HG03095 (cell line): ENCODE measurements at regions not wholly inside any gene's neighbourhood (a gene's known extent, or its start where the extent isn't known, plus 50 kb on each side); places are given as distances from the start of the nearest gene placed in this dataset.
"Not testable (repeated sequence)": the region's sequence is repeated elsewhere in the genome, so short reads cannot be mapped to it uniquely, and the experiment has no call there.

Experiments
- ATAC-seq: cut with Tn5 transposase; IDR thresholded peaks from one replicate; pipeline ENCODE4 v1.9.1; 2021; ENCODE audit warnings: moderate library complexity; ENCODE audit not compliant: unreplicated experiment

GRCh38 chr2:171266102-171266501, 105.4 kb upstream of the TLK1 start:
- ATAC-seq = no peak

GRCh38 chr2:171261529-171261928, 100.8 kb upstream of the TLK1 start:
- ATAC-seq = not testable (repeated sequence)

- ATAC-seq = no peak
Observed at GRCh38 chr2:171260471-171261424, 100.1 kb upstream of the TLK1 start.

DNA sequence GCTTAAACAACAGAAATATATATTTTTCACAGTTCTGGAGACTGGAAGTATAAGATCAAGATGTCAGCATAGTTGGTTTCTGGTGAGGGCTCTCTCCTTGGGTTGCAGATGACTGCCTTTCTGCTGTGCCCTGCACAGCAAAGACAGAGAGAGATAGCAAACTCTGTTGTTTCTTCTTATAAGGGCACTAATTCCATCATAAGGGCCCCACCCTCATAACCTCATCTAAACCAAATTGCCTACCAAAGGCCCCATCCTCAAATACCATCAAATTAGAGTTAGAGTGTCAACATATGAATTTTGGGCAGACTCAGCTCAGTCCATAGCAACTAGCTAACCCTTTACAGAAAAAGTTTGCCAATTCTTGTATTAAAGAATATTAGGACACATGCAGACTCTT, 94.0 kb upstream of the TLK1 start:
- ATAC-seq = no peak

DNA sequence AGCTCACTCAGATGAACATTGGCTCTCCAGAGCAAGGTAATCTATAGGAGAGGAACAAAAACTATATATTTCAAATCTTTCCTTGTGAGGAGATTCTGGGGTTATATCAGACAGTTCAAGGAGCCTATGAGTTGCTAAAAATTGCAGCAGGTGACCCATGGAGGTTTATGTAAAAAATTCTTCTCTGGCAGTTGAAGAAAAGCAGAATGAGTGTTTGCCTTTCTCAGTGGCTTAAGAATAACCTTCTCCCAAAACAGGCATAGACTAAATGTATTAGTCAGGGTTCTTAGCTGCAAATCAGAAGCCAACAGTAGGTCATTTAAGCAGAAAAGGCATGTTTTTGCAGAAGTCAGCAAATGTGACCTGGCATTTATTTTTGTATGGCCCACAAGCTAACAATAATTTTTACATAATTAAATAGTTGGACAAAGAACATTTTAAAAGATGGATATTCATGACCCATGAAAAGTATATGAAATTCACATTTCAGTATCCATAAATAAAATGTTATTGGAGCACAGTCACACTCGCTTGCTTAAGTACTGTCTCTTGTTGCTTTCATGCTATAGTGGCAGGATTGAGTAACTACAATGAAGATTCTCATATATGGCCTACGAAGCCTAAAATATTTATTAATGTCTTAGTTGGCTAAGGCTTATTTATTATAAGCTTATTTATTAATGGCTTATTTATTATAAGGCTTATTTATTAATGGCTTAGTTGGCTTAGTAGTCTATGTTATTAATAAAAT, 93.4 kb upstream of the TLK1 start:
- ATAC-seq = no peak

DNA sequence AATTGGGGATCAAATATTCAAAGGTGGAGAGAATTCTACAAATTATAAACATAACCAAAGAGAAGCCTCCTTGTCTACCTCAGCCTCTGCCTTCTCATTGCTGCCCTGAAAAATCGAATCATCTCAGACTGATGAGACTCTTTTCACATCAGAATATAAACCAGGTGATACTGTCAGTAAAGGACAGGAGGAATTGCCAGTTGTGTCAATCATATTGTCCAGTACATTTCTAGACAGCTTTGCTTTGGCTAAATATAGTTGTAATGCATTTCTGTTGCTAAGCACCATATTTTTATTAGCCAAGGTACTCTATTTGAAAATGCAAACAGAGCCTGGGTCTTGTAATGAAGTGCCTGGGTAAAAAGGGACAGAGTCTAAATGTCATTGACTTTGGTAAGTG, 92.6 kb upstream of the TLK1 start:
- no peak for ATAC-seq

DNA sequence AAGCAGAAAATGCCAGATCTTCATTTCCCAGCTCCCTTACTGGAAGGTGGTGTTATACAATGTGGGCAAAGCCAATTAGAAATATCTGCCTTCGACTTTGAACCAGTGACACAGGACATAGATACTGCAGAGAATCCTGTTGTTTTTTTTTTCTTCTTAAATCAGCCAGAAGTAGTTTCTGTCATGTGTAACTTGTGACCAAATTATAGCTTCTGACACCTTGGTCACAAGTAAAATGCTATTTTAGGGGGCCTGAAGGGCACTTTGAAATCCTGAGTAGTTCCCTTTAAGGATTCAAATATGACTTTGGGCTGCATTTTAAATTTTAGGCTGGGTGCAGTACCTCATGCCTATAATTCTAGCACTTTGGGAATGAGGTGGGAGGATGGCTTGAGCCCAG, 89.0 kb upstream of the TLK1 start:
- no peak for ATAC-seq

DNA sequence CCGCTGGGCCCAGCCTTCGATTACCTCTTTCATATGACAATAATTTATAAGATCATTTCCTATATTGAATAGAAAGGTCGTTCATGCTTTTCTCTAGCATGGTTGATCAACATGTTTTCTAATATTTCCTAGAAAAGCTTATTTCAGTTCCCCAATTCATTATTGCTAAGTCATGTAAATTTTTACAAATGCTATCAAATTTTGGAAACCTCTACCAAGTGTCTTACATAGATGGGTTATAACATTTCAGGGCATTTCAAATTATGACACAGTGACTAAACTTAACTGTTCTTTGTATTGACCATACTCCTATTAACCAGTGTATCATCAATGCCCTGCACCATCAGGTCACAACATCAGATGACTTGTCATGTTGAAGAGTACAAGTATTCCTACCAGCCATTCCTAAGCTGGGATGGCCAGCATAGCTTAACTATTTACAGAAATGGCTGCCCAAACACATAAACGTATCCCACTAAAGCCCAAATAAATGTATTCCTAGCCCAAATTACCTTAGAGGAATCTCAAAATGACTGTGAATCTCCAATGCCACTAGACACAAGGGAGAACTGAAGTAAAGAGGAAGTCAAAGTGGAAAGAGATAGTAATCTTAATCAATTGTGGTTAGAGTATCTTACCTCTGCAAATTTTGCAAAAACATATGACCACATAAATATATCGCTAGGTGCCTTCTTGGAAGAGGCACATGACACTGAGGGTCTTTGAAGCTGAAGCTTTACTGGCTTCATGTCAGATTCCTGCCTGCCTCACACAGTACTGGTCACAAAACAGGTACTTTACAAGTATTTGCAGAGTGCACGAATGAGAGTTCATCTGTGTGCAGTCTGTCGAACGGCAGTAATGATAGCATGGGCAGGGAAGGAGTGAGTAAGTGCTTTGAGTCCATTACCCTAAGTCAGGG, 87.3 kb upstream of the TLK1 start:
- ATAC-seq = peak; percentile 58

GRCh38 chr2:171244970-171245782, 84.5 kb upstream of the TLK1 start:
- no peak for ATAC-seq

DNA sequence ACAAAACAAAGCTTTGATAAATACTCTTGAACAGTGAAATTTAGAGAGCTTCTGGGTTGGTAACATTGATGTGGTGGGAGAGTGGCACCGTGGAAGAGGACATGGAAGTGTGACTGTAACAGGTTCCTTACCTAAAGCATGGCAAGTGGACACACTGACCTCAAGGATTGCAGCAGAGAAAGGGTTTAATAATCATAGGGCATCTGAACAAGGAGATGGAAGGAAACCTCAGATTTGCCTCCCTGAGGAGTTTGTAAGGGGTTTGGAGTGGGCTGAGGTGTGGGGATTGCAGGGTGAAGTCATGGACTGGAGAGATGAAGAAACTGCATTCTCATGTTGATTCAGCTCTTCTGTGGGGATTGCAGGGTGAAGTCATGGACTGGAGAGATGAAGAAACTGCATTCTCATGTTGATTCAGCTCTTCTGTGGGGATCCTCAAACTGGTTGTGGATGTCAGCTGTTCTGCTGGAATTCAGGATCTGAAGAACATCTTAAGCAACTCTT, 83.8 kb upstream of the TLK1 start:
- ATAC-seq = no peak

DNA sequence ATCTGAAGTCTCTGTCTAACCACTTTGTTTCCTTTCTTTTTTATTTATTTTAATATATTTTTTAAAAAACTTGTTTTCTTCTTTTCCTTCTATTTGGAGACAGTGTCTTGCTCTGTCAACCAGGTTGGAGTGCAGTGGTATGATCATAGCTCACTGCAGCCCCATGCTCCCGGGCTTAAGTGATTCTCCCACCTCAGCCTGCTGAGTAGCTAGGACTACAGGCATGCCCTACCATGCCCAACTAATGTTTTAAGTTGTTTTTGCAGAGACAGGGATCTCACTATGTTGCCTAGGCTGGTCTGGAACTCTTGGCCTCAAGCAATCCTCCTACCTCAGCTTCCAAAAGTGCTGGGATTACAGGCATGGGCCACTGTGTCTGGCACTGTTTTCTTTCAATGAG, 81.1 kb upstream of the TLK1 start:
- ATAC-seq = no peak

- no peak for ATAC-seq
Observed at GRCh38 chr2:171238946-171239345, 78.3 kb upstream of the TLK1 start.

DNA sequence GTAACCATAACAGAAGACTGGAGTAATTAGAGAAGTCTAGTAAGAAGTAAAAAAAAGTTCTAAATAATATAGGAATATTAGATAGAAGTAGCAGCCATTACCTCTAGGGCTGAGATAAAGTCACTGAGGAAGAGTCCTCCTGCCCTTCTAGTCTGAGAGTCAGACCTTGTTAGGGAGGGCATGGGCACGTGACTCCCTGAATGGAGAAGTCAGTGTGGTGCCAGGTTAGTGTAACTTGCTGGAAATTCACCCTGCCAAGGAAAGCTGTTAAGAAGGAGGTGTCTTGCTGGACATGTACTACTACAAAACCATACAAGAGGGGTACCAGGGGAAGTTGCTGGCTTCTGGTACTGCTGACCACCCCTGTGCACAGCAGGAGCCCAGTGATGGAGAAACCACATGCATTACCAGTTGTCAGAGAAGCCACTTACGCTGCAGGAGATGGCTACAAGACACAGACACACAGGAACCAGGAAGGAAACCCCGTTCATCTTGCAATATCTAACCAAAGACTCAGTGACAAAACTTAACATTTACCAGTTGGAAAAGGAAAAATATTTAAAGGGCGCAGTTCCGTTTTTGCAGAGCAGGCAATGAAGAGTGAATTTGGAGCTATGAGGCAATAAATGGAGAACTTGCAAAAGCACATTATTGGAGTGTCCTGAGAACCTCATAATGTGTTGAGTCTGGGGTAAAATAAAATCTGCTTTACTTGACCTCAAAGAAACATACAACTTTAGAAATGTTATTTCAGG, 77.2 kb upstream of the TLK1 start:
- ATAC-seq = no peak

DNA sequence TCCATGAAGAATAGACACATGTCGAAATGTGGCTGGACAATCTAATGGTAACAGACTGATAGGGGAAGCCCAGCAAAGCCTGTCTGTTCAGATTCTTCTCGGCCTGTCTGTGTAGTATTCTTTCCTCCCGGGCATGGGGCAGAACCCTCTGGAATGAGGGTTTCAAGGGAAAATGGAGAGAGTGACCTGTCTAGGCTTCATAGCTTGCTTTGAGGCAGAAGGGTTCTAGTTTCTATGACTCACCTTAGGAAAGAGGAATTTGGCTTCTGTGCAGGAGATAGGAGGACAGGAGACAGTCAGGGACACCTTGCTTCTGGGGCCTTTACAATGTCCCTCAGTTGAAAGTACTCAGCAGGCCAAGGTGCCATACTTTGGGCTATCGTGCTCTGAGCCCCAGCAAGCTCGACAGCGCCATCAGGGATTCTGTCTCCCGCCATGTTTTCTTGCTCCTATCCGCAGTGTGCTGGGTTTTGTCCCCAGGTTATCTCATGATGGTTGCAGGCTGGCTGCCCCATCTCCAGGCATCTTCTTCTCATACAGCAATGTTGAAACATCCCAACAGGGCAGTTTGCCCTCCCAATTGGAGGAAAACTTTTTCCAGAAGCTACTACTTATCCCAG, 74.7 kb upstream of the TLK1 start:
- no peak for ATAC-seq

GRCh38 chr2:171230176-171230575, 69.5 kb upstream of the TLK1 start:
- no peak for ATAC-seq

DNA sequence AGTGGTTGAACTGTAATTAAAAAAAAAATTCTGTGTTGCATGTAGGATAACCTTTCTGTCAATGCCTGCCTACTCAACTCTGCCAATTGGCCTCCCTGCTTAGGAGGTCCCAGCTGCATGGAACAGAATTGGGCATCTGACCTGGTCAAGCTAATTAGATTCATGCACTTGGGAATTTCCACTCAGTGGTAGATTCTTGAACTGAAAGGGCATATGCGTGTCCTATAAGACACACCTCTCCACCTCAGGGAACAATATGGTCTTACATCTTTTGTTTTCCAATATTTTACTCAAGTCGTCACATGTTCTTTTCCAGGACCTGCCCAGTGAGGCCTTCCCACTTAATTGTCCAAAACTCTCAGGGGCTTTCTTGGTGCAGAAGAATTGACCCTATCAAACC, 68.1 kb upstream of the TLK1 start:
- no peak for ATAC-seq

- ATAC-seq = no peak
Observed at GRCh38 chr2:171227066-171227782, 66.5 kb upstream of the TLK1 start.

- ATAC-seq = no peak
Observed at GRCh38 chr2:171226461-171226860, 65.8 kb upstream of the TLK1 start.
